PC-9 (cell line): ENCODE measurements at regions not wholly inside any gene's neighbourhood (a gene's known extent, or its start where the extent isn't known, plus 50 kb on each side); places are given as distances from the start of the nearest gene placed in this dataset.

Experiments used
- BruUV-seq: library from RNA; stranded (reverse); fragments of 400-500 nt; replicated peaks from 2 replicates; lab custom pipeline; 2021; lab: Mats Ljungman, UMichigan
- CTCF ChIA-PET: fragments of 300-600 bp; sonication (Branson Sonifier 250); formaldehyde crosslinking; loops from one replicate; lab custom pipeline; 2022; ENCODE audit warnings: antibody characterized with exemption; lab: Charles Lee
- POLR2A ChIA-PET: fragments of 300-600 bp; sonication (Branson Sonifier 250); formaldehyde crosslinking; loops from one replicate; lab custom pipeline; 2022; ENCODE audit warnings: antibody characterized with exemption; ENCODE audit not compliant: unreplicated experiment; lab: Charles Lee
- DNase-seq, 2 experiments: peaks; one replicate each; pipeline versions ENCODE4 v3.0.0 to v3.0.0-alpha.2; 2015 to 2022; ENCODE audit warnings: mixed read lengths in 1 of 2
- H2AFZ ChIP-seq: fragments of 200-600 bp; sonication (generic); 2 replicates; pipeline ENCODE4 v1.8.1; 2017; ENCODE audit warnings: antibody characterized with exemption
- H3F3A ChIP-seq: fragments of 200-600 bp; sonication (generic); 2 replicates; pipeline ENCODE4 v1.8.1; 2017; ENCODE audit warnings: antibody characterized with exemption, mild to moderate bottlenecking, low read depth; ENCODE audit not compliant: insufficient read depth
- H3K27ac ChIP-seq: fragments of 200-600 bp; sonication (generic); 2 replicates; pipeline ENCODE4 v1.6.1; 2016; ENCODE audit warnings: mixed run types
- H3K27me3 ChIP-seq: fragments of 200-600 bp; sonication (generic); 2 replicates; pipeline ENCODE4 v1.6.1; 2016; ENCODE audit warnings: low read depth, mixed run types; ENCODE audit not compliant: insufficient read depth
- H3K36me3 ChIP-seq: fragments of 200-600 bp; sonication (generic); 2 replicates; pipeline ENCODE4 v1.6.1; 2016; ENCODE audit warnings: low read depth, mixed run types
- H3K4me1 ChIP-seq: fragments of 200-600 bp; sonication (generic); replicated peaks from 2 replicates; pipeline ENCODE4 v1.6.1; 2016; ENCODE audit warnings: mixed run types; ENCODE audit not compliant: insufficient read depth
- H3K4me2 ChIP-seq: fragments of 200-600 bp; sonication (generic); 2 replicates; pipeline ENCODE4 v1.6.1; 2017; ENCODE audit warnings: mixed run types
- H3K4me3 ChIP-seq: fragments of 200-600 bp; sonication (generic); 2 replicates; pipeline ENCODE4 v1.6.1; 2016; ENCODE audit warnings: mixed run types
- H3K79me2 ChIP-seq: fragments of 200-600 bp; sonication (generic); 2 replicates; pipeline ENCODE4 v1.6.1; 2017; ENCODE audit warnings: low read depth, mixed run types
- H3K9me2 ChIP-seq: fragments of 200-600 bp; sonication (generic); 2 replicates; pipeline ENCODE4 v1.8.1; 2017; ENCODE audit warnings: mild to moderate bottlenecking; ENCODE audit not compliant: insufficient read depth
- H3K9me3 ChIP-seq: fragments of 200-600 bp; sonication (generic); 2 replicates; pipeline ENCODE4 v1.8.1; 2016; ENCODE audit warnings: low read depth; ENCODE audit not compliant: insufficient read depth
- H4K20me1 ChIP-seq: fragments of 200-600 bp; sonication (generic); 2 replicates; pipeline ENCODE4 v1.8.1; 2017; ENCODE audit not compliant: insufficient read depth
- CTCF ChIP-seq: fragments of 200-600 bp; sonication (generic); conservative IDR thresholded peaks from 2 replicates; pipeline ENCODE4 v1.6.1; 2017; ENCODE audit warnings: mixed run types, antibody characterized with exemption, mild to moderate bottlenecking, moderate library complexity
- EZH2 ChIP-seq: fragments of 200-600 bp; sonication (generic); IDR thresholded peaks from 2 replicates; pipeline ENCODE4 v1.8.0; 2017; ENCODE audit warnings: antibody characterized with exemption, low read depth
- intact Hi-C: fragments of 100-400 bp; cut with micrococcal nuclease; formaldehyde crosslinking; loops from one replicate; pipeline ENCODE4 v1.10.0; 2022; ENCODE audit not compliant: unreplicated experiment

DNA sequence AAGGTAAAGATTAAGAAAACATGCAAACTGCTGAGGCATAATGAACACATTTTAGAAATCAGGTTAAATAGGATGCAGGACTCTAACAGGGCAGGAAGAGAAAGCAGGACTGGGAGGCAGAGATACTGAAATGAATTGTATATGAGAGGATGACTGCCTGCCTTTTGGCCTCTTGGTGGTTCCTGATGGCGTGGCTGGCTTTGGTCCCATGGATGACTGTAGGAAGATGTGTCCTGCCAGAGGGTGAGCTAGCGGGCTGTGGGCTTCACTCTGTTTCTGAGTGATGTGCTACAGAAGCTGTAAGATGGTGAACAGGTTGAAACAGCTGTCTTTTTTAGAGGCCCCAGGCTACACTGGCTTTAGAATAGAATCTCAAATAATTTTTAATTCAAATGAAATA is 517.0 kb downstream of the SLC4A3 start:
- intact Hi-C loops, result no loop called here
- Histone ChIP-seq H3K9me3 (peaks cover 12% of the 10 kb centered on the region), H4K20me1 (no peaks in the 10 kb centered on the region), H2AFZ (no peak overlapping the region), H3K36me3 (no peaks in the 10 kb centered on the region), H3F3A (no peaks in the 10 kb centered on the region), H3K9me2 (no peaks in the 10 kb centered on the region), H3K4me2 (no peak overlapping the region), H3K79me2 (no peaks in the 10 kb centered on the region), H3K4me1 (peaks cover 16% of the 10 kb centered on the region), H3K27me3 (no peaks in the 10 kb centered on the region), H3K4me3 (no peak overlapping the region), H3K27ac (no peak overlapping the region)
- TF ChIP-seq CTCF (no peak), EZH2 (no peak)
- DNase-seq, result no peak
- ChIA-PET CTCF (no interaction called here), POLR2A (no interaction called here)
- no TSS peak for BruUV-seq

DNA sequence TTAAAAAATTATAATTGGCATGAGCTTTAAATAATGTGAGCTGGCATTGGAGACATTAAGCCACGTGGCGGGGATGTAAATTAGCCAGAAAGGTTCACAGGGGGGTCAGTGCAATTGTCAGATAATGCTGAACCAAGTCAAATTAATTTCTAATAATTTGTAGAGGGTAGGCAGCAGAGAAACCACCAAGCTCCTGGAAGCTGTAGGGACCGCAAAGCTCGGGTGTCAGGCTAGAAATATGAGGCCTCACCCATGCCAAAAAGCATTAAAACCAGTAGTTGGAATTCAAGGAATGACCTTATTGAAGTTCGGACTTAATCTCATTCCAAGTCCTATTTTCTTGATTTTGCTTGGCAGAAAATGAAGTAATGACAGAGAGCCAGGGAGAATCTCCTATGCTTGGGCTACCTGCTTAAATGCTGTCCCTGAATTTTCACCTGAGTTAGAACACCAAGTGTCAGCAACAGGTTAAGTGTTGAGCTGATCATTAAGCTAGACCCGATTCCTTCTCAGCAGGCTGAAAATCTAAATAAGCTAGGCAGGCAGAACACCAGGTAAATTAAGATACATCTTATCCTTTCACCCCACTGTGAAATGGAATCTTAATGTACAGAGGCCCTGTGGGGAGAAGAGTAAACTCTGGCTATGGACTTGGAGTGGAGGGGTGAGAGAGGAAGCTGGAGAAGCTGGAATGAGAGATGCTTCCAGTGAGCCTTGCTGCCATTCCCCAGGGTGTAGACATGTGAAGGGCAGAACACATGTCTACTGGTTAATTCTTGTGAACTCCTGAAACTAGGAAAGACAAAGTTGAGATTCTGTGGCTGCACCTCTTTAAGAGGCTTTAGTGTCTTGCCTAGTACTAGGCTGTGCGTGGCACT is 520.0 kb downstream of the SLC4A3 start:
- POLR2A ChIA-PET, result no interaction called here
- CTCF ChIA-PET, result no interaction called here
- intact Hi-C loops, result no loop called here
- Histone ChIP-seq H4K20me1 (no peaks in the 10 kb centered on the region), H3K4me1 (peaks cover 16% of the 10 kb centered on the region), H3K9me2 (no peaks in the 10 kb centered on the region), H3K27me3 (no peaks in the 10 kb centered on the region), H3K27ac (no peak overlapping the region), H2AFZ (no peak overlapping the region), H3K36me3 (no peaks in the 10 kb centered on the region), H3K4me3 (no peak overlapping the region), H3F3A (no peaks in the 10 kb centered on the region), H3K79me2 (no peaks in the 10 kb centered on the region), H3K4me2 (no peak overlapping the region), H3K9me3 (peaks cover 5% of the 10 kb centered on the region; the same call in 1 of the 2 replicates)
- BruUV-seq, result no TSS peak
- no peak for DNase-seq
- no peak for TF ChIP-seq EZH2
- no peak for TF ChIP-seq CTCF

DNA sequence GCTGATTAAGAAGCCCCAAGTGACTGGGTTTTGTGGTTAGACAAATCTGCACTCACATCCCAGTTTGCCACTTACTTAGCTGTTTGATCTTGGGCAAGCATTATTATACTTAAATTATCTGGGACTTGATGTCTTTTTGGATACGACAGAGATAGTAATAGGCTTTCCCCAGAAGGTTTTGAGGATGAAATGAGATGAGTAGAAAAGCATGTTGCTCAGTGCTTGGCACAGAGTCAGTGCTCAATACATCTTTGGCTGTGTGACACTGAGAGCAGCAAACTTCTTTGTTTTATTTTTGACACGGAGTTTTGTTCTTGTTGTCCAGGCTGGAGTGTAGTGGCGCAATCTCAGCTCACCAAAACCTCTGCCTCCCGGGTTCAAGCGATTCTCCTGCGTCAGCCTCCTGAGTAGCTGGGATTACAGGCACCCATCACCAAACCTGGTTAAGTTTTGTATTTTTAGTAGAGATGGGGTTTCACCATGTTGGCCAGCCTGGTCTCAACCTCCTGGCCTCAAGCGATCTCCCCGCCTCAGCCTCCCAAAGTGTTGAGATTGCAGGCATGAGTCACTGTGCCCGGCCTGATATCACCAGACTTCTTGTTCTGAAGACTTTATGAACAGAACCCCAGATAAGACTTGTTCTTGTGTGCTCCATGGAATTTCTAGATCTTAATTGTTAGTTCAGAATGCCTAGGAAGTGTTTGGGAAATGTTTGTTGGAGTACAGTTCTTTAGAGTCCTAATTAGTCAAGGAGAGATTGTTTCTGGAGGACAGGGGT is 521.2 kb downstream of the SLC4A3 start:
- ChIA-PET POLR2A (no interaction called here), CTCF (no interaction called here)
- Histone ChIP-seq H3K4me3 (no peak overlapping the region), H3F3A (no peaks in the 10 kb centered on the region), H3K79me2 (no peaks in the 10 kb centered on the region), H3K36me3 (no peaks in the 10 kb centered on the region), H3K4me2 (no peak overlapping the region), H2AFZ (no peak overlapping the region), H3K27me3 (no peaks in the 10 kb centered on the region), H3K27ac (no peak overlapping the region), H3K9me2 (no peaks in the 10 kb centered on the region), H3K9me3 (no peaks in the 10 kb centered on the region), H4K20me1 (no peaks in the 10 kb centered on the region), H3K4me1 (peaks cover 6% of the 10 kb centered on the region; the same call in 1 of the 2 replicates)
- no TSS peak for BruUV-seq
- intact Hi-C loops, result no loop called here
- no peak for TF ChIP-seq EZH2
- no peak for TF ChIP-seq CTCF
- DNase-seq, result no peak
